Liver (tissue), 8 donors: ENCODE measurements at regions not wholly inside any gene's neighbourhood (a gene's known extent, or its start where the extent isn't known, plus 50 kb on each side); places are given as distances from the start of the nearest gene placed in this dataset.

ENCODE experiments used
- DNase-seq: peaks from one replicate; pipeline ENCODE4 v3.0.0-alpha.2; 2017; ENCODE audit warnings: low spot score
- H3K27ac ChIP-seq, 2 donors: one replicate each; pipeline ENCODE4 v1.7.0; 2013; ENCODE audit warnings: inconsistent platforms in 2 of 2, low read length in 2 of 2, control low read depth in 1 of 2, low read depth in 1 of 2, mild to moderate bottlenecking in 1 of 2
- H3K27me3 ChIP-seq, 4 donors: one replicate each; pipeline versions ENCODE4 v1.6.1 to v1.7.0; 2013; ENCODE audit warnings: low read length in 3 of 4, inconsistent platforms in 1 of 4, mild to moderate bottlenecking in 1 of 4, moderate library complexity in 1 of 4; ENCODE audit not compliant: control insufficient read depth in 4 of 4, insufficient read depth in 4 of 4
- H3K36me3 ChIP-seq, 4 donors: one replicate each; pipeline versions ENCODE4 v1.6.1 to v1.7.0; 2013; ENCODE audit warnings: low read length in 3 of 4, mild to moderate bottlenecking in 3 of 4, low read depth in 1 of 4, moderate library complexity in 1 of 4; ENCODE audit not compliant: control insufficient read depth in 4 of 4, insufficient read depth in 3 of 4
- H3K4me1 ChIP-seq, 4 donors: one replicate each; pipeline versions ENCODE4 v1.6.1 to v1.7.0; 2013; ENCODE audit warnings: low read length in 3 of 4, mild to moderate bottlenecking in 3 of 4, moderate library complexity in 1 of 4; ENCODE audit not compliant: control insufficient read depth in 4 of 4, insufficient read depth in 4 of 4
- H3K4me3 ChIP-seq, 3 donors: one replicate each; pipeline versions ENCODE4 v1.6.1 to v1.7.0; 2013; ENCODE audit warnings: low read length in 3 of 3, control low read depth in 1 of 3, low read depth in 1 of 3, mild to moderate bottlenecking in 1 of 3
- H3K9ac ChIP-seq, 2 donors: one replicate each; pipeline ENCODE4 v1.7.0; 2013; ENCODE audit warnings: low read length in 2 of 2, mild to moderate bottlenecking in 2 of 2, moderate library complexity in 2 of 2, control low read depth in 1 of 2, low read depth in 1 of 2
- H3K9me3 ChIP-seq, 4 donors: one replicate each; pipeline versions ENCODE4 v1.6.1 to v1.7.0; 2013; ENCODE audit warnings: low read length in 3 of 4; ENCODE audit not compliant: control insufficient read depth in 4 of 4
- EGR1 ChIP-seq, 2 donors: IDR thresholded peaks; 2 replicates each; pipeline ENCODE4 v1.6.1; 2016 to 2018; ENCODE audit warnings: antibody characterized with exemption in 2 of 2, low read depth in 2 of 2
- FOXA1 ChIP-seq: IDR thresholded peaks from 2 replicates; pipeline ENCODE4 v1.6.1; 2016; ENCODE audit warnings: antibody characterized with exemption
- FOXA2 ChIP-seq: IDR thresholded peaks from 2 replicates; pipeline ENCODE4 v1.6.1; 2016; ENCODE audit warnings: antibody characterized with exemption
- GABPA ChIP-seq, 2 donors: IDR thresholded peaks in 1 of 2; conservative IDR thresholded peaks in 1 of 2; 2 replicates each; pipeline ENCODE4 v1.6.1; 2016; ENCODE audit warnings: antibody characterized with exemption in 2 of 2, mild to moderate bottlenecking in 1 of 2, moderate library complexity in 1 of 2
- HNF4A ChIP-seq, 2 donors: conservative IDR thresholded peaks; 2 replicates each; pipeline ENCODE4 v1.6.1; 2016; ENCODE audit warnings: antibody characterized with exemption in 2 of 2, mild to moderate bottlenecking in 2 of 2
- HNF4G ChIP-seq: IDR thresholded peaks from 2 replicates; pipeline ENCODE4 v1.6.1; 2016; ENCODE audit warnings: antibody characterized with exemption
- JUND ChIP-seq, 2 donors: IDR thresholded peaks; 2 replicates each; pipeline ENCODE4 v1.6.1; 2016; ENCODE audit warnings: antibody characterized with exemption in 2 of 2
- NR2F2 ChIP-seq: IDR thresholded peaks from 2 replicates; pipeline ENCODE4 v1.6.1; 2016; ENCODE audit warnings: antibody characterized with exemption
- RAD21 ChIP-seq, 2 donors: IDR thresholded peaks; 2 replicates each; pipeline ENCODE4 v1.6.1; 2016; ENCODE audit warnings: antibody characterized with exemption in 2 of 2, mild to moderate bottlenecking in 2 of 2
- REST ChIP-seq: IDR thresholded peaks from 2 replicates; pipeline ENCODE4 v1.6.1; 2016; ENCODE audit warnings: antibody characterized with exemption, mild to moderate bottlenecking
- RXRA ChIP-seq, 2 donors: IDR thresholded peaks; 2 replicates each; pipeline ENCODE4 v1.6.1; 2017 to 2018; ENCODE audit warnings: antibody characterized with exemption in 2 of 2, mild to moderate bottlenecking in 1 of 2
- SP1 ChIP-seq: IDR thresholded peaks from 2 replicates; pipeline ENCODE4 v1.6.1; 2018; ENCODE audit warnings: antibody characterized with exemption, mild to moderate bottlenecking
- TAF1 ChIP-seq: conservative IDR thresholded peaks from 2 replicates; pipeline ENCODE4 v1.6.1; 2016; ENCODE audit warnings: antibody characterized with exemption, mild to moderate bottlenecking
- YY1 ChIP-seq: IDR thresholded peaks from 2 replicates; pipeline ENCODE4 v1.6.1; 2016; ENCODE audit warnings: antibody characterized with exemption, mild to moderate bottlenecking
- ZBTB33 ChIP-seq: IDR thresholded peaks from 2 replicates; pipeline ENCODE4 v1.6.1; 2016; ENCODE audit warnings: antibody characterized with exemption
- WGBS: extraction: QIAGEN DNeasy Blood & Tissue Kit; methylation state at CpG from one replicate; pipeline ENCODE4 v1.1.7; 2013; 5-methylcytosine and 5-hydroxymethylcytosine counted together
- TF ChIP-seq, protein P1 (sequence below): IDR thresholded peaks from 2 replicates; pipeline ENCODE4 v1.6.1; 2016; ENCODE audit warnings: antibody characterized with exemption
- TF ChIP-seq, protein P2 (sequence below): fragments of 150-350 bp; IDR thresholded peaks from 2 replicates; pipeline ENCODE4 v1.5.1; 2017; ENCODE audit warnings: improper control_type of control experiment, low read depth, low read length; ENCODE audit not compliant: missing input control
- TF ChIP-seq, protein P3 (sequence below): IDR thresholded peaks from 2 replicates; pipeline ENCODE4 v1.6.1; 2016; ENCODE audit warnings: antibody characterized with exemption
- donor health status: healthy.
- donor health status: healthy.
- donor health status: healthy.
- donor health status: healthy.
- donor health status: healthy.

GRCh38 chr12:127075981-127076380 is 1191.0 kb upstream of the TMEM132C start:
- no peak overlapping the region for H3K9ac ChIP-seq
- TF ChIP-seq TAF1: no peak
- TF ChIP-seq EGR1 (IDR thresholded peaks at IDR 0.05; ENCODE audit: low read depth in 2 of 2): no peak
- peaks cover 3 to 7% (median 5%) of the 10 kb centered on the region in 4 donors for H3K4me1 ChIP-seq
- DNase-seq: no peak
- peaks cover 0 to 3% (median 0%) of the 10 kb centered on the region in 4 donors for H3K27me3 ChIP-seq
- no peak overlapping the region for H3K27ac ChIP-seq
- no peak overlapping the region for H3K4me3 ChIP-seq
- H3K36me3 ChIP-seq: no peaks in the 10 kb centered on the region
- WGBS: 91% methylated on average over 4 of the region's 4 CpGs
- no peaks in the 10 kb centered on the region for H3K9me3 ChIP-seq

DNA sequence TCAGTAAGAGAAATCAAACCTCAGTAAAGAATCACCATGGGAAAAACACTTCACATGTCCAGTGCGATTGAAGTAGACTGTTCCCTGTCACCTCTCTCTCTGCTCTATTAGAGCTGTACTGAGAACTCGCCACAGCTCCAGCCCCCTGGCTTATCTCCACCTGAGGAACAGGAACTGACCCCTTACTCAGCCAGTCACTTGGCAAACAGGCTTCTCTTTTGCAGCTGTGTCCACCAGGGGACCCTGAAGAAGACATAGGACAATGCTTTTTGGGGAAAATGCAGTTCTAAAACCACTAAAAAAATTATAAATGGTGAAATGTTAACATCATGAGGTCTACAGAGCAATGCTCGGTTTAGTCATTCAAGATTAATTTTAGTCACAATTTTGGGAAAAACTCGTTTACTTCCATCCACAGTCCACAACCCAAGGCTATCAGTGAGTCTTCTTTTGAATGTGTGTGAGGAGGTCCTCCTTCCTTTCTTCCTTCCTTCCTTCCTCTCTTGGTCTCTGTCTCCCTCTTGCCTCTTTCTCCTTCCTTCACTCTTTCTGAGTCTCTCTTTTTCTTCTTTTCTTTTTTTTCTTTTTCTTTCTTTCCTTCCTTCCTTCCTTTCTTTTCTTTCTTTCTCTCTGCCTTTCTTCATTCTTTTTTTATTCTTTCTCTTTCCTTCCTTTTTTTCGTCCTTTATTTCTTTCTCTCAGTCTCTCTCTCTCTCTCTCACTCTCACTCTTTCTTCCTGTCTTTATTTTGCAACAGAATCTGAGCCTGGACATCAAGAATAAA is 1189.5 kb upstream of the TMEM132C start:
- no peak for DNase-seq
- H3K9ac ChIP-seq: no peak overlapping the region
- no peak overlapping the region for H3K4me3 ChIP-seq
- no peak for TF ChIP-seq REST
- no peak for TF ChIP-seq SP1
- TF ChIP-seq EGR1 (IDR thresholded peaks at IDR 0.05; ENCODE audit: low read depth in 2 of 2): no peak
- TF ChIP-seq HNF4G: no peak
- TF ChIP-seq RAD21 (IDR thresholded peaks at IDR 0.05): no peak
- TF ChIP-seq NR2F2: no peak
- no peak for TF ChIP-seq JUND (IDR thresholded peaks at IDR 0.05)
- no peak for TF ChIP-seq TAF1
- TF ChIP-seq, protein P1, sequence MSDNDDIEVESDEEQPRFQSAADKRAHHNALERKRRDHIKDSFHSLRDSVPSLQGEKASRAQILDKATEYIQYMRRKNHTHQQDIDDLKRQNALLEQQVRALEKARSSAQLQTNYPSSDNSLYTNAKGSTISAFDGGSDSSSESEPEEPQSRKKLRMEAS: no peak
- TF ChIP-seq RXRA (IDR thresholded peaks at IDR 0.05): no peak
- no peak for TF ChIP-seq FOXA2
- TF ChIP-seq, protein P2, sequence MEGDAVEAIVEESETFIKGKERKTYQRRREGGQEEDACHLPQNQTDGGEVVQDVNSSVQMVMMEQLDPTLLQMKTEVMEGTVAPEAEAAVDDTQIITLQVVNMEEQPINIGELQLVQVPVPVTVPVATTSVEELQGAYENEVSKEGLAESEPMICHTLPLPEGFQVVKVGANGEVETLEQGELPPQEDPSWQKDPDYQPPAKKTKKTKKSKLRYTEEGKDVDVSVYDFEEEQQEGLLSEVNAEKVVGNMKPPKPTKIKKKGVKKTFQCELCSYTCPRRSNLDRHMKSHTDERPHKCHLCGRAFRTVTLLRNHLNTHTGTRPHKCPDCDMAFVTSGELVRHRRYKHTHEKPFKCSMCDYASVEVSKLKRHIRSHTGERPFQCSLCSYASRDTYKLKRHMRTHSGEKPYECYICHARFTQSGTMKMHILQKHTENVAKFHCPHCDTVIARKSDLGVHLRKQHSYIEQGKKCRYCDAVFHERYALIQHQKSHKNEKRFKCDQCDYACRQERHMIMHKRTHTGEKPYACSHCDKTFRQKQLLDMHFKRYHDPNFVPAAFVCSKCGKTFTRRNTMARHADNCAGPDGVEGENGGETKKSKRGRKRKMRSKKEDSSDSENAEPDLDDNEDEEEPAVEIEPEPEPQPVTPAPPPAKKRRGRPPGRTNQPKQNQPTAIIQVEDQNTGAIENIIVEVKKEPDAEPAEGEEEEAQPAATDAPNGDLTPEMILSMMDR: no peak
- no peak for TF ChIP-seq HNF4A (conservative IDR thresholded peaks at IDR 0.05)
- TF ChIP-seq YY1: no peak
- TF ChIP-seq ZBTB33: no peak
- no peak for TF ChIP-seq FOXA1
- TF ChIP-seq, protein P3, sequence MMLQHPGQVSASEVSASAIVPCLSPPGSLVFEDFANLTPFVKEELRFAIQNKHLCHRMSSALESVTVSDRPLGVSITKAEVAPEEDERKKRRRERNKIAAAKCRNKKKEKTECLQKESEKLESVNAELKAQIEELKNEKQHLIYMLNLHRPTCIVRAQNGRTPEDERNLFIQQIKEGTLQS: no peak
- no peak for TF ChIP-seq GABPA (IDR thresholded peaks at IDR 0.05 in 1 of 2, conservative IDR thresholded peaks at IDR 0.05 in 1 of 2)
- WGBS: 72% methylated on average over 5 of the region's 5 CpGs
- H3K27ac ChIP-seq: no peak overlapping the region
- no peaks in the 10 kb centered on the region for H3K36me3 ChIP-seq
- peaks cover 0 to 3% (median 0%) of the 10 kb centered on the region in 4 donors for H3K27me3 ChIP-seq
- H3K4me1 ChIP-seq: peaks cover 3 to 7% (median 5%) of the 10 kb centered on the region in 4 donors
- H3K9me3 ChIP-seq: no peaks in the 10 kb centered on the region
